Ishikawa (cell line): ENCODE measurements at regions not wholly inside any gene's neighbourhood (a gene's known extent, or its start where the extent isn't known, plus 50 kb on each side); places are given as distances from the start of the nearest gene placed in this dataset.

Experiments
- CEBPB ChIP-seq: IDR thresholded peaks from 2 replicates; pipeline ENCODE4 v1.6.1; 2012
- CREB1 ChIP-seq: IDR thresholded peaks from 2 replicates; pipeline ENCODE4 v1.6.1; 2012; ENCODE audit warnings: low read depth
- EGR1 ChIP-seq: IDR thresholded peaks from 2 replicates; pipeline ENCODE4 v1.6.1; 2012
- EP300 ChIP-seq: IDR thresholded peaks from 2 replicates; pipeline ENCODE4 v1.6.1; 2012; ENCODE audit warnings: borderline replicate concordance
- FOXM1 ChIP-seq: IDR thresholded peaks from 2 replicates; pipeline ENCODE4 v1.6.1; 2012; ENCODE audit warnings: low read depth, borderline replicate concordance
- NFIC ChIP-seq: IDR thresholded peaks from 2 replicates; pipeline ENCODE4 v1.6.1; 2012
- RAD21 ChIP-seq: IDR thresholded peaks from 2 replicates; pipeline ENCODE4 v1.6.1; 2012; ENCODE audit warnings: low read depth
- TAF1 ChIP-seq: IDR thresholded peaks from 2 replicates; pipeline ENCODE4 v1.6.1; 2012; ENCODE audit warnings: low read depth, mild to moderate bottlenecking
- TCF12 ChIP-seq: IDR thresholded peaks from 2 replicates; pipeline ENCODE4 v1.6.1; 2012; ENCODE audit warnings: low read depth
- TEAD4 ChIP-seq: IDR thresholded peaks from 2 replicates; pipeline ENCODE4 v1.6.1; 2012
- YY1 ChIP-seq: IDR thresholded peaks from 2 replicates; pipeline ENCODE4 v1.6.1; 2012; ENCODE audit warnings: low read depth
- ZBTB7A ChIP-seq: IDR thresholded peaks from 2 replicates; pipeline ENCODE4 v1.6.1; 2012; ENCODE audit warnings: low read depth
- TF ChIP-seq, protein P1 (sequence below): IDR thresholded peaks from 2 replicates; pipeline ENCODE4 v1.6.1; 2012
- TF ChIP-seq, protein P2 (sequence below): IDR thresholded peaks from 2 replicates; pipeline ENCODE4 v1.6.1; 2012; ENCODE audit warnings: low read depth, mild to moderate bottlenecking
- TF ChIP-seq, protein P3 (sequence below): IDR thresholded peaks from 2 replicates; pipeline ENCODE4 v1.6.1; 2012

DNA sequence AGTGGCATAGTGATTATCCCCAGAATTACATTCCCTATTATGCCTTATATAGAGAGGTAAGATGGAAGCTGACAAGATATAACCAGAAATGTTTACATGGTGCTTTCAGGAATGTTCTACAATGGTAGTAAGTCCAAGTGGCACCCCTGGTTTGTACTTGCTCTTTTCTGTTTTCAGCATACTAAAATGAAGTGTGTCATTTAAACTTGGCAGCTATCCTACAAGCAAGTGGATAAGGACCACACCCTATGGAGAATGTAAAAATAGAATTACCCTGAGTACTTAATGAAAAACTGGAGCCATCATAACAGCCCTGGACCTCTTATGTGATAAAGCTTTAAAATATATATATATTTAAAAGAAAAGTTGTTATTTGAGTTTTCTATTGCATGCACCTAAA lies 1012.7 kb upstream of the CADM2 start:
- no peak for TF ChIP-seq CEBPB
- TF ChIP-seq, protein P1, sequence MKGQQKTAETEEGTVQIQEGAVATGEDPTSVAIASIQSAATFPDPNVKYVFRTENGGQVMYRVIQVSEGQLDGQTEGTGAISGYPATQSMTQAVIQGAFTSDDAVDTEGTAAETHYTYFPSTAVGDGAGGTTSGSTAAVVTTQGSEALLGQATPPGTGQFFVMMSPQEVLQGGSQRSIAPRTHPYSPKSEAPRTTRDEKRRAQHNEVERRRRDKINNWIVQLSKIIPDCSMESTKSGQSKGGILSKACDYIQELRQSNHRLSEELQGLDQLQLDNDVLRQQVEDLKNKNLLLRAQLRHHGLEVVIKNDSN = no peak
- no peak for TF ChIP-seq NFIC
- TF ChIP-seq ZBTB7A = no peak

DNA sequence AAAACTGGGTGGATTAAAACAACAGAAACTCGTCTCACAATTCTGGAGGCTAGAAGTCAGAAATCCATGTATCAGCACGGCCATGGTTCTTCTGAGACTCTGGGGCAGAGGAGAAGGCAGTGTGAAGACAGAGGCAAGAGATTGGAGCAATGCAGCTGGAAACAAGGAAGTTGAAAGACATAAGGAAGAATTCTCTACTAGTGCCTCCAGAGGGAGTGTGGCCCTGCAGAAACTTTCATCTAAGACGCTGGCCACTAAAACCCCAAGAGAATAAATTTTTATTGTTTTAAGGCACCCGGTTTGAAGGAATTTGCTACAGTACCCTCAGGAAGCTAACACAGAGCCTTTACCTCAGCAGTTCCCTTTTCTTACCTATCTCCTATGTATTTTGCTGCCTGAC lies 1012.2 kb upstream of the CADM2 start:
- TF ChIP-seq YY1 (no peak), EP300 (no peak), RAD21 (peak; percentile 38)
- TF ChIP-seq, protein P1 = no peak

DNA sequence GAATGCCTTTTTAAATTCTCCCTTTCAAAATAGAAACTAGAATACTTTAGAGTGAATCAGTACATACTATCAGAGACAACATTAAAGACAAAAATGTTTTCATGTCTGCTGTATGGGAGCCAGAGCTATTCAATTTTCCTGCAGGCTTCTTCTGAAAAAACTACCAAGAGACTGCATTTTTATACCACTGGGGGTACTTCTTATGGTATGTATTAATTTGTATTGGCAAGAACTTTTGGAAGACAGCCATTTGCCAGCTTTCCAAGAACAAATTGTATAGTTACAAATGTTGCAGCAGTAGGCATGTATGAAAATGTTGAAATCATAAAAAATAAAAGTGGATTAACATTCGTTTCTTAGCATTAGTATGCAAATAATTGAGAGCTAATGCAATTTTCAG lies 1010.0 kb upstream of the CADM2 start:
- TF ChIP-seq NFIC (no peak), FOXM1 (no peak), CREB1 (no peak), TCF12 (no peak), RAD21 (no peak), EGR1 (no peak)
- TF ChIP-seq, protein P1 = no peak

DNA sequence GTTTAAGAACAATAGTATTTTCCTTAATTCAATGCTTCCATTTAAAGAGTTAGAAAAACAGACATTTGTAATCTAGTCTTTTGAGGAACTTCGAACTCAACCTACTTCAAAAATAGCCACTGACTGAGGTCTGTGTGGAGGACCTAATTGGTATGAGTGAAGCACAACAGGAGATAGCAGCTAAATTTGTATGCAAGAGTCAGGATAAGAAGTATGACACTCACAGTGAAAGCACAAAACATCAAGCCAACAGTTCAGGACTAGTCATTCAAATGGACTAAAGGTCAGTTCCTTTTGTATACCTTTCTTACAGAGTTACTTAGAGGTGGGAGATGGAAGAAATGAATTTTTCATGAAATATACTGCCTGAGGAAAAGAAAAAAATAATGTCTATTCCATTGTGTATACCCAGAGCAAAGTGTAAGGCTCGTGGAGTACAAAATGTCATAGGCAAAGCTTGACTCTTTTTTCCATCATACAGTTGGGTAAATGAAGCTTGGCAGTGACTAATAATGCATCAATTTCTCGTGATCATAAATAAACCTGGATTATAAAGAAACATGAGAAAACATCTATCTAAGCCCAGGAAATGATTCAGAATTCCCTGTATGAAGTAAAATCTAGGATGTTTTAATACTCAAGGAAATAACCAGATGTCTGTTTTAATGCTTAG lies 1005.2 kb upstream of the CADM2 start:
- no peak for TF ChIP-seq EGR1
- TF ChIP-seq, protein P1 = no peak
- TF ChIP-seq, protein P2, sequence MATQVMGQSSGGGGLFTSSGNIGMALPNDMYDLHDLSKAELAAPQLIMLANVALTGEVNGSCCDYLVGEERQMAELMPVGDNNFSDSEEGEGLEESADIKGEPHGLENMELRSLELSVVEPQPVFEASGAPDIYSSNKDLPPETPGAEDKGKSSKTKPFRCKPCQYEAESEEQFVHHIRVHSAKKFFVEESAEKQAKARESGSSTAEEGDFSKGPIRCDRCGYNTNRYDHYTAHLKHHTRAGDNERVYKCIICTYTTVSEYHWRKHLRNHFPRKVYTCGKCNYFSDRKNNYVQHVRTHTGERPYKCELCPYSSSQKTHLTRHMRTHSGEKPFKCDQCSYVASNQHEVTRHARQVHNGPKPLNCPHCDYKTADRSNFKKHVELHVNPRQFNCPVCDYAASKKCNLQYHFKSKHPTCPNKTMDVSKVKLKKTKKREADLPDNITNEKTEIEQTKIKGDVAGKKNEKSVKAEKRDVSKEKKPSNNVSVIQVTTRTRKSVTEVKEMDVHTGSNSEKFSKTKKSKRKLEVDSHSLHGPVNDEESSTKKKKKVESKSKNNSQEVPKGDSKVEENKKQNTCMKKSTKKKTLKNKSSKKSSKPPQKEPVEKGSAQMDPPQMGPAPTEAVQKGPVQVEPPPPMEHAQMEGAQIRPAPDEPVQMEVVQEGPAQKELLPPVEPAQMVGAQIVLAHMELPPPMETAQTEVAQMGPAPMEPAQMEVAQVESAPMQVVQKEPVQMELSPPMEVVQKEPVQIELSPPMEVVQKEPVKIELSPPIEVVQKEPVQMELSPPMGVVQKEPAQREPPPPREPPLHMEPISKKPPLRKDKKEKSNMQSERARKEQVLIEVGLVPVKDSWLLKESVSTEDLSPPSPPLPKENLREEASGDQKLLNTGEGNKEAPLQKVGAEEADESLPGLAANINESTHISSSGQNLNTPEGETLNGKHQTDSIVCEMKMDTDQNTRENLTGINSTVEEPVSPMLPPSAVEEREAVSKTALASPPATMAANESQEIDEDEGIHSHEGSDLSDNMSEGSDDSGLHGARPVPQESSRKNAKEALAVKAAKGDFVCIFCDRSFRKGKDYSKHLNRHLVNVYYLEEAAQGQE = no peak
- TF ChIP-seq CEBPB = no peak
- TF ChIP-seq ZBTB7A = no peak
- no peak for TF ChIP-seq CREB1
- TF ChIP-seq NFIC = no peak
- TF ChIP-seq TCF12 = no peak

DNA sequence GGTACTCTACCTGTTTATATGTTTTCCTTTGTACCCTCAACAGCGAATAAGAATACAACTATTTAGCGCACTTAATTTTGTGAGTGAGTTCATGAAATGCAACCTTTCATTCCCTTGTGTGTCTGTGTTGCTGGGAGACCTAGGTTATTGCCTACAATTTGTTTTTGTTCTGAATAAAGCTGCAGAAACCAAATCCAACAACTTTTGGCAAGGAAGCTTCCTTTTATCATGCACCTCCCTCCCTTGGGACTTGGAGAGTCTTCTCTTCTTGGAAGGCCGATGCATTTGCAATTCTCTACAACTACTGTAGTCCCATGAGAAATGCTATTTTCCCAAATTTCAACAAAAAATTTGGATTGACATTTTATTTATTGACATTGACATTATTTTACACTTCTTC lies 1002.4 kb upstream of the CADM2 start:
- no peak for TF ChIP-seq TCF12
- no peak for TF ChIP-seq TAF1
- no peak for TF ChIP-seq YY1
- TF ChIP-seq, protein P3, sequence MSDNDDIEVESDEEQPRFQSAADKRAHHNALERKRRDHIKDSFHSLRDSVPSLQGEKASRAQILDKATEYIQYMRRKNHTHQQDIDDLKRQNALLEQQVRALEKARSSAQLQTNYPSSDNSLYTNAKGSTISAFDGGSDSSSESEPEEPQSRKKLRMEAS = no peak
- TF ChIP-seq TEAD4 = no peak
- no peak for TF ChIP-seq FOXM1
- no peak for TF ChIP-seq CREB1
- no peak for TF ChIP-seq ZBTB7A
- no peak for TF ChIP-seq CEBPB
- TF ChIP-seq, protein P1 = no peak
- TF ChIP-seq EP300 = no peak
- TF ChIP-seq NFIC = no peak
- TF ChIP-seq, protein P2 = no peak
- no peak for TF ChIP-seq RAD21
- no peak for TF ChIP-seq EGR1

DNA sequence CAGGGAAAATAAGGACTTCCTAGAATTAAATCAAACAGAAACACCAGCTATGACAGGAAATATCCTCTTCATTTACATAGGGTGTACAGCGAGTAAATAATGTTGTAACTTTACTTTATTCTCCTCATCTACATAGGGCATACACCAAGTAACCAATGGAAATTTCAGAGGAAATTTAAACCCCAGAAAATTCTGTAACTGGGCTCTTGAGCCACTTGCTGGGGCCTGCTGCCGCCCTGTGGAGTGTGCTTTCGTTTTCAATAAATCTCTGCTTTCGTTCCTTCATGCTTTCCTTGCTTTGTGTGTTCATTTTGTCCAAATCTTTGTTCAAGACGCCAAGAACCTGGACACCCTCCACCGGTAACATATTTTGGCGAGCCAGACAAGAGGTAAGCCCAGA lies 990.4 kb upstream of the CADM2 start:
- TF ChIP-seq TCF12 (no peak), YY1 (no peak), NFIC (no peak), CREB1 (no peak), EGR1 (no peak)
